ENCODE measurements at regions not wholly inside any gene's neighbourhood (a gene's known extent, or its start where the extent isn't known, plus 50 kb on each side); places are given as distances from the start of the nearest gene placed in this dataset.

GRCh38 chr1:186620566-186621350 lies 59.5 kb downstream of the PTGS2 start:
- TF ChIP-seq CTCF (conservative IDR thresholded peaks at IDR 0.05) (no peak), EZH2 (IDR thresholded peaks at IDR 0.05; ENCODE audit: low read depth) (no peak)
